ENCODE measurements at regions not wholly inside any gene's neighbourhood (a gene's known extent, or its start where the extent isn't known, plus 50 kb on each side); places are given as distances from the start of the nearest gene placed in this dataset.

DNA sequence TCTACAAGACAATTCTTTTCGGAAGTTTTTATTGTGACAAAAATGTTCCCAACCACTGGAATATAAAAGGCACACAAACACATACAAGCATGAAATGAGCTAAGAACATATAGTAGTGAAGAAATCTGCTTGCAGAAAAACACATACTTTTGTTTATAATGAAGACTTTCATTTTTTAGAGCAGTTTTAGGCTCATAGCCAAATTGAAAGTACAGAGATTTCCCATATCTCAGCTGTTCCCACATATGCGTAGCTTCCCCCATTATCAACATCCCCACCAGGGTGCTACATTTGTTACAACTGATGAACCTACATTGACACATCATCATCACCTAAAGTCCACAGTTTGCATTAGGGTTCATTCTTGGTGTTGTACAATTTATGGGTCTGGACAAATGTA is 249.4 kb downstream of the KCTD12 start:
- no peak for DNase-seq
- Histone ChIP-seq H3K27ac (replicated peaks) (peak overlapping the region; percentile 46), H3K36me3 (no peaks in the 10 kb centered on the region), H3K9me3 (replicated peaks) (no peaks in the 10 kb centered on the region), H3K4me1 (peaks cover 30% of the 10 kb centered on the region), H3K4me3 (no peak overlapping the region), H3K27me3 (ENCODE audit: low read depth) (no peaks in the 10 kb centered on the region)
- no peak for TF ChIP-seq CTCF (IDR thresholded peaks at IDR 0.05; ENCODE audit: borderline replicate concordance)
- intact Hi-C loops (cut with micrococcal nuclease) = no loop called here

GRCh38 chr13:76635232-76636230 is 250.7 kb downstream of the KCTD12 start:
- DNase-seq = no peak
- H3K4me3 ChIP-seq = no peak overlapping the region
- no peaks in the 10 kb centered on the region for H3K27me3 ChIP-seq (ENCODE audit: low read depth)
- H3K9me3 ChIP-seq (replicated peaks) = no peaks in the 10 kb centered on the region
- no peak for TF ChIP-seq CTCF (IDR thresholded peaks at IDR 0.05; ENCODE audit: borderline replicate concordance)
- peaks cover 30% of the 10 kb centered on the region for H3K4me1 ChIP-seq
- intact Hi-C loops (cut with micrococcal nuclease) = no loop called here
- H3K27ac ChIP-seq (replicated peaks) = peak overlapping the region; percentile 46
- no peaks in the 10 kb centered on the region for H3K36me3 ChIP-seq

DNA sequence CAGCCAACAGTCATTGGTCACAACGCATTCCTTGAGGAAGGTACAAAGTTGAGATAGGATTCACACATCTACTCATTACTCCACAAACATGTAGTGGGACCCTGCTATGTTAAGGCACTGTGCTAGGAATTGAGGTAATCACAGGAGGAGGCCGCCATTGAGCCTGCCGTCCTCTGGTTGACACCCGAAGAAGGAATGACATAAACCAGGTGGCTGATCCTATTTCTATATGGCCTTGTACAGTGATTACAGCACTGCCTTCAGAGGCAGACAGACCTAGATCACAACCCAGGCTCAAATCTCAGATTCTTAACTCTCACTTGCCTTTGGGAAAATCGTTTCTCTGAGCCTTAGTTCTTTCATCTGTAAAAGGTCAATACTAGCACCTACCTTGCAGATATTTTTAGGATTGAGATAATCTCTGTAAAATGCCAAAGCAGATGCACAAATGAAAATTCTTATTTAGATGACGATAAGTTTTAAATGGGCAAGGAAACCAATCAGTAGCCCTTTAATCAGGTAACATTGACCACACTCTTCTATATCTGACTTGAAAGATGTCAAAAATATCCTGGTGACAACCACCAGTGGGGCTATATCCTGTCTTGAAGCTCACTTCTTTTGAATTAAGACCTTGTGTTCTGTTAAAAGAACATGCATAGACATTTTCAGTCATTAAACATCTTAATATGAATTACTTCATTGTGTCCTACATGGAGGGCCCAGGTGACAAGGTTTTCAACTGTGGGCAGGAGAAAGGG is 251.6 kb downstream of the KCTD12 start:
- H3K4me3 ChIP-seq = no peak overlapping the region
- H3K4me1 ChIP-seq = peaks cover 30% of the 10 kb centered on the region
- H3K9me3 ChIP-seq (replicated peaks) = no peaks in the 10 kb centered on the region
- intact Hi-C loops (cut with micrococcal nuclease) = no loop called here
- DNase-seq = no peak
- no peak overlapping the region for H3K27ac ChIP-seq (replicated peaks)
- no peaks in the 10 kb centered on the region for H3K27me3 ChIP-seq (ENCODE audit: low read depth)
- no peak for TF ChIP-seq CTCF (IDR thresholded peaks at IDR 0.05; ENCODE audit: borderline replicate concordance)
- H3K36me3 ChIP-seq = no peaks in the 10 kb centered on the region

DNA sequence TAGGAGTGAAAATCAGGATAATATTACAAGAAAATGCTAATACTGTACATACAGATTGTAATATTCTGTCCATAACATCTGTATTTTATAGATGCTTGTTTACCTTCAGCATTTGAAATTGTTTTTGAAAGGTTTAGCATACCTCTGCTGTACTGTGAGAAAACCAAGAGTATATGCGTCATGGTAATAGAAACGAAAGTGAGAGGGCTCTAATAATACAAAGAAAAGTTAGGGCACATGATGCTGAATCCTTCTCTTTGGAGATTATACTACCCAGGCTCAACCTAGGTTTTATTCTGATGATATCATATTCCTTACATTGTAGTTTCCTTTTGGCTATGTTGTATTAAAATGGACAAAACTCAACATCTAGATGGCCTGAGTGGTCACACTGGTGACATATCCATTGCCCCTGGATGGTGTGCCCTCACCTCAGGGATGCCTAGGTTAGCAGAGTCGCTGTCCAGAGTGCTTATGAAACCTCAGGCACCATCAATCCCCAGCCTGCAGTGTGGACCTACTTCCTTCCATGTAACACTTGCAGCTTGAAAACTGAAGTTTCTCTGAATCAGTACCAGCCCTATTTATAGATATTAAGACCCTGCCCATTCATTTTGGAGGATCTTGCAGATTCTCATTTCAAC is 253.7 kb downstream of the KCTD12 start:
- H3K9me3 ChIP-seq (replicated peaks) = peaks cover 5% of the 10 kb centered on the region
- no peaks in the 10 kb centered on the region for H3K27me3 ChIP-seq (ENCODE audit: low read depth)
- intact Hi-C loops (cut with micrococcal nuclease) = no loop called here
- H3K4me3 ChIP-seq = no peak overlapping the region
- DNase-seq = no peak
- no peaks in the 10 kb centered on the region for H3K36me3 ChIP-seq
- peaks cover 22% of the 10 kb centered on the region for H3K4me1 ChIP-seq
- no peak for TF ChIP-seq CTCF (IDR thresholded peaks at IDR 0.05; ENCODE audit: borderline replicate concordance)
- H3K27ac ChIP-seq (replicated peaks) = no peak overlapping the region

- Histone ChIP-seq H3K4me1 (peaks cover 6% of the 10 kb centered on the region), H3K9me3 (replicated peaks) (peaks cover 11% of the 10 kb centered on the region), H3K36me3 (no peaks in the 10 kb centered on the region), H3K27ac (replicated peaks) (no peak overlapping the region), H3K4me3 (no peak overlapping the region), H3K27me3 (ENCODE audit: low read depth) (no peaks in the 10 kb centered on the region)
- intact Hi-C loops (cut with micrococcal nuclease) = no loop called here
- TF ChIP-seq CTCF (IDR thresholded peaks at IDR 0.05; ENCODE audit: borderline replicate concordance) = no peak
- DNase-seq = no peak
Observed at GRCh38 chr13:76630629-76631230, 255.5 kb downstream of the KCTD12 start.

Data from left ventricle myocardium inferior (tissue), 1 donor.